Glutamatergic neuron (in vitro differentiated cells): ENCODE measurements at regions not wholly inside any gene's neighbourhood (a gene's known extent, or its start where the extent isn't known, plus 50 kb on each side); places are given as distances from the start of the nearest gene placed in this dataset.

Source experiments
- DNase-seq: peaks from one replicate; pipeline ENCODE4 v3.0.0; 2022
- H3K27ac Mint-ChIP-seq: one replicate; pipeline ENCODE4 v1.8.0; 2020; ENCODE audit warnings: mild to moderate bottlenecking, mixed read lengths, inconsistent platforms; ENCODE audit not compliant: unreplicated experiment
- H3K27me3 Mint-ChIP-seq: one replicate; pipeline ENCODE4 v1.8.0; 2020; ENCODE audit warnings: mild to moderate bottlenecking, moderate library complexity, mixed read lengths, inconsistent platforms; ENCODE audit not compliant: unreplicated experiment
- H3K36me3 Mint-ChIP-seq: one replicate; pipeline ENCODE4 v1.8.0; 2020; ENCODE audit warnings: mild to moderate bottlenecking, mixed read lengths, inconsistent platforms; ENCODE audit not compliant: unreplicated experiment
- H3K4me1 Mint-ChIP-seq: one replicate; pipeline ENCODE4 v1.8.0; 2020; ENCODE audit warnings: mild to moderate bottlenecking, low read depth, mixed read lengths, inconsistent platforms; ENCODE audit not compliant: unreplicated experiment
- H3K4me3 Mint-ChIP-seq: one replicate; pipeline ENCODE4 v1.8.0; 2020; ENCODE audit warnings: mild to moderate bottlenecking, mixed read lengths, inconsistent platforms; ENCODE audit not compliant: unreplicated experiment
- H3K9me3 Mint-ChIP-seq: one replicate; pipeline ENCODE4 v1.8.0; 2020; ENCODE audit warnings: mild to moderate bottlenecking, moderate library complexity, mixed read lengths, inconsistent platforms; ENCODE audit not compliant: unreplicated experiment
- TF ChIP-seq, protein P1 (sequence below): fragments of 200-600 bp; sonication (generic); IDR thresholded peaks from one replicate; pipeline ENCODE4 v1.5.0; 2021; ENCODE audit not compliant: partially characterized antibody, unreplicated experiment

DNA sequence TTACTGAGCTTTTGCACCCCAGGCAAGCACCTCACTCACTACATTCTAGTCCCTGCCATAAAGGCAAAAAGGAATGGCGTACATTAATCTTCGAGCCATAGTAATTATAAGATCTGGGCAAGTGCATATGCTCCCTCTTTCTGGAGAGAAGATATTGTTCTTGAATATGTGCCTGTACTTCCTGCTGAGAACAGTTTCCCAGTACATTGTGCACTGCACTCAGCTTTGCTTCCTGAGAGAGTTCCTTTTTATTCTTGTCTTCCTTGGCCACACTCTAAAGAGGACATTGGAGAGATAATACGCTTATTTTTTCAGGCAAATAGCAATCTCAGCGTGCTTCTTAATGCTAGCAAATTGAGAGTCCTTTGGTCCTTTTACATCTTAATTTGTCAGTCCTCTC, 909.0 kb upstream of the PCDH10 start:
- Mint-ChIP-seq H3K4me1 (no peaks in the 10 kb centered on the region), H3K27me3 (no peaks in the 10 kb centered on the region), H3K27ac (no peak overlapping the region), H3K36me3 (no peaks in the 10 kb centered on the region), H3K9me3 (no peaks in the 10 kb centered on the region), H3K4me3 (no peak overlapping the region)
- TF ChIP-seq, protein P1, sequence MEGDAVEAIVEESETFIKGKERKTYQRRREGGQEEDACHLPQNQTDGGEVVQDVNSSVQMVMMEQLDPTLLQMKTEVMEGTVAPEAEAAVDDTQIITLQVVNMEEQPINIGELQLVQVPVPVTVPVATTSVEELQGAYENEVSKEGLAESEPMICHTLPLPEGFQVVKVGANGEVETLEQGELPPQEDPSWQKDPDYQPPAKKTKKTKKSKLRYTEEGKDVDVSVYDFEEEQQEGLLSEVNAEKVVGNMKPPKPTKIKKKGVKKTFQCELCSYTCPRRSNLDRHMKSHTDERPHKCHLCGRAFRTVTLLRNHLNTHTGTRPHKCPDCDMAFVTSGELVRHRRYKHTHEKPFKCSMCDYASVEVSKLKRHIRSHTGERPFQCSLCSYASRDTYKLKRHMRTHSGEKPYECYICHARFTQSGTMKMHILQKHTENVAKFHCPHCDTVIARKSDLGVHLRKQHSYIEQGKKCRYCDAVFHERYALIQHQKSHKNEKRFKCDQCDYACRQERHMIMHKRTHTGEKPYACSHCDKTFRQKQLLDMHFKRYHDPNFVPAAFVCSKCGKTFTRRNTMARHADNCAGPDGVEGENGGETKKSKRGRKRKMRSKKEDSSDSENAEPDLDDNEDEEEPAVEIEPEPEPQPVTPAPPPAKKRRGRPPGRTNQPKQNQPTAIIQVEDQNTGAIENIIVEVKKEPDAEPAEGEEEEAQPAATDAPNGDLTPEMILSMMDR = no peak
- DNase-seq = no peak

DNA sequence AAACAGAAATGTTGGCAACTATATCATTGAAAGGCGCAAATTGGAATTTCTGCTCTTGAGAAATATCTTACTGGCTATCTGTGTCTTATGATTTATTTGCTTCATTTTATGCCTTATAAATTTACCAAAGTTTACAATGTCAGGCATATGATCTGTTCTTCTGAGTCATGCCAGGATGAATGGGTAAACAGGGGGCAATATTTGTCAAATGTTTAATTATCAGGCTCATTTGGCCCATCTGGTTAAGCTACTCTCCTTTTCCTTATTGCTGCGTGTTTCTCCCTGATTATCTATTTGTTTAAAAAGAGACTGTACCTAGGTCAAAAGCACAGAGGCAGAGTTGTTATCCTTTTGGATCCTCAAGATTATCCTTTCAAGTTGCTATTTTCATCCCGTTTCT, 903.8 kb upstream of the PCDH10 start:
- no peaks in the 10 kb centered on the region for H3K36me3 Mint-ChIP-seq
- TF ChIP-seq, protein P1 = no peak
- no peak for DNase-seq

DNA sequence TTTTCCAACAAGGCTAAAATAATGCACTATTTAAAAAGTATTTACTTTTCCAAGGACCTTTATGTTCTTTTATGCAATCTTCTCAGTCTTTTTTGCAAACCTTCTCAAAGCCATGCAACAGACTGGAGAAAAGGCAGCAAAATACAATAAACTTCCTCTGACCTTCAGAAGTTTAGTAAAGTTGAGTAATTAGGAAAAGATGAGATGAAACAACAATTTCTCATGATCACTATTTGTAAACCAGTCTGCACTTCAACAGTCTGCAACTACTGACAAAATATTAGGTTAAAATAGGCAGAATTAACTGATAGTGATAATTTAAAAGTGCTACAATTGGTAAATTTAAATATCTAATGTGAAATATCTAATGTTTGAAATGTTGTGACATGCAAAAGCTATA, 884.9 kb upstream of the PCDH10 start:
- Mint-ChIP-seq H3K27ac (no peak overlapping the region), H3K4me1 (no peaks in the 10 kb centered on the region), H3K9me3 (no peaks in the 10 kb centered on the region), H3K36me3 (no peaks in the 10 kb centered on the region), H3K4me3 (no peak overlapping the region), H3K27me3 (no peaks in the 10 kb centered on the region)
- TF ChIP-seq, protein P1 = no peak
- no peak for DNase-seq

More for the DNA sequence above, 903.8 kb upstream of the PCDH10 start:
- no peaks in the 10 kb centered on the region for H3K4me1 Mint-ChIP-seq
- H3K9me3 Mint-ChIP-seq = no peaks in the 10 kb centered on the region
- no peaks in the 10 kb centered on the region for H3K27me3 Mint-ChIP-seq
- H3K27ac Mint-ChIP-seq = no peak overlapping the region
- no peak overlapping the region for H3K4me3 Mint-ChIP-seq

DNA sequence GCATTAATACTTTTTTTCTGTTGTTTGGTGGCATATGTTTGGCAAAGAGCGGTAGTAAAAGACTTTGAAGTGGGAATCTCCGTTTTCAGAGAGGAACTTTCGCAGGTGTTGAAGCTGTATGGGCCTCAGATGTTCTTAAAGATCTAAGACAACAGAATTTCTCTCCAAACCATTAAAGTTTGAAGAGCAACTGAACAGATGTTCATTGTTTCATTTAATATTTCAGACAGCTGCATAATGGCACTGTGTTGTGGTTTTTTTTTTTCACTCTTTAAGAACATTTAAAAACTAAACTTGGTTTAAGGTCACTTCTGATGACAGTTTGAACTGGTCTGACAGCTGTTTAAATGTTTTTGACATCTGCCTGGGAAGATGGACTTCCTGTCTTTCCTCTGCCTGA, 882.7 kb upstream of the PCDH10 start:
- no peaks in the 10 kb centered on the region for H3K36me3 Mint-ChIP-seq
- no peak overlapping the region for H3K27ac Mint-ChIP-seq
- DNase-seq = no peak
- no peak overlapping the region for H3K4me3 Mint-ChIP-seq
- no peaks in the 10 kb centered on the region for H3K27me3 Mint-ChIP-seq
- no peaks in the 10 kb centered on the region for H3K9me3 Mint-ChIP-seq
- TF ChIP-seq, protein P1 = no peak
- H3K4me1 Mint-ChIP-seq = no peaks in the 10 kb centered on the region

DNA sequence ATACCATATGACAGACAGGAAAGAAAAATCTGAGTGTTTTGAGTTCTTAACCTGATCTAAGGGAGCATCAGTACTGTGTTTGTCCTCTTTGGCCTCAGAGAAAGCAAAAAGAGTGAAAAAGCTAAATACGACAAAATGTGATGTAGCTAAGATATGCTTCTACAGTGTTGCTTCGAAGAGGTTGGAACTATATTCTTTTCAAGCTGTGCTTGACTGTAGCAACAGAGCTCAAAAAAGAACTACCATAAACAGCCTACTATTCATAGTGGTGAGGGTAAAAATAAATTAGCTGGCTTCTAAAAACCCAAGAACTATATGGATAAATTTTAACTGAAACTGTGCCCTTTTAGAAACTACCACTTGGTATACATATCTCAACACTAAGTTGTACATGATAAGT, 881.8 kb upstream of the PCDH10 start:
- H3K9me3 Mint-ChIP-seq = no peaks in the 10 kb centered on the region
- no peak for DNase-seq
- H3K4me1 Mint-ChIP-seq = no peaks in the 10 kb centered on the region
- no peak overlapping the region for H3K4me3 Mint-ChIP-seq
- TF ChIP-seq, protein P1 = no peak
- no peaks in the 10 kb centered on the region for H3K36me3 Mint-ChIP-seq
- H3K27me3 Mint-ChIP-seq = no peaks in the 10 kb centered on the region
- no peak overlapping the region for H3K27ac Mint-ChIP-seq
